ENCODE measurements at regions not wholly inside any gene's neighbourhood (a gene's known extent, or its start where the extent isn't known, plus 50 kb on each side); places are given as distances from the start of the nearest gene placed in this dataset.

DNA sequence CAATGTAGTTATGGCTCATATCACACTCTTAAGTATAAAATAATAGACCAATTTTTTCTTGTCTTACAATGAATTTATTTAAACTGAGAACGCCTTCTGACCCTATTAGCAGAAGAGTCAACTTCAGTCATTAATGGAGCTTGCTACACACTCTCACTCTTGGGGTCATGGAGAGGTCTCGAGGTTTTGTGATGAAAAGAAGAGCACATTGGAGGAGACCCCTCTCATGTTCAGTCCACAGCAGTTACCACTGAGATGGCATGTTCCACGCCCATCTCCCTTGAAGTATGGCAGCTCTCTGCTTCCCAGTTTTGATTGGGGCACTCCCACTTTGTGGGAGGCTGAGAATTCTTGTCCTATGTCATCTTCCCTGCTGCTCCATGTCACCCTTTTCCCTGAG, 266.4 kb downstream of the RPS29 start:
- Histone ChIP-seq H3K36me3 (ENCODE audit: control insufficient read depth, insufficient read depth, low read length) (no peaks in the 10 kb centered on the region), H3K4me3 (ENCODE audit: low read depth, low read length) (no peak overlapping the region), H3K27me3 (ENCODE audit: control insufficient read depth, insufficient read depth, low read length) (no peaks in the 10 kb centered on the region)
- no peak for FAIRE-seq
- TF ChIP-seq, protein P1, sequence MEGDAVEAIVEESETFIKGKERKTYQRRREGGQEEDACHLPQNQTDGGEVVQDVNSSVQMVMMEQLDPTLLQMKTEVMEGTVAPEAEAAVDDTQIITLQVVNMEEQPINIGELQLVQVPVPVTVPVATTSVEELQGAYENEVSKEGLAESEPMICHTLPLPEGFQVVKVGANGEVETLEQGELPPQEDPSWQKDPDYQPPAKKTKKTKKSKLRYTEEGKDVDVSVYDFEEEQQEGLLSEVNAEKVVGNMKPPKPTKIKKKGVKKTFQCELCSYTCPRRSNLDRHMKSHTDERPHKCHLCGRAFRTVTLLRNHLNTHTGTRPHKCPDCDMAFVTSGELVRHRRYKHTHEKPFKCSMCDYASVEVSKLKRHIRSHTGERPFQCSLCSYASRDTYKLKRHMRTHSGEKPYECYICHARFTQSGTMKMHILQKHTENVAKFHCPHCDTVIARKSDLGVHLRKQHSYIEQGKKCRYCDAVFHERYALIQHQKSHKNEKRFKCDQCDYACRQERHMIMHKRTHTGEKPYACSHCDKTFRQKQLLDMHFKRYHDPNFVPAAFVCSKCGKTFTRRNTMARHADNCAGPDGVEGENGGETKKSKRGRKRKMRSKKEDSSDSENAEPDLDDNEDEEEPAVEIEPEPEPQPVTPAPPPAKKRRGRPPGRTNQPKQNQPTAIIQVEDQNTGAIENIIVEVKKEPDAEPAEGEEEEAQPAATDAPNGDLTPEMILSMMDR (IDR thresholded peaks at IDR 0.05; ENCODE audit: insufficient read depth, low read length, severe bottlenecking), result no peak
- no peak for DNase-seq (ENCODE audit: low read depth)

DNA sequence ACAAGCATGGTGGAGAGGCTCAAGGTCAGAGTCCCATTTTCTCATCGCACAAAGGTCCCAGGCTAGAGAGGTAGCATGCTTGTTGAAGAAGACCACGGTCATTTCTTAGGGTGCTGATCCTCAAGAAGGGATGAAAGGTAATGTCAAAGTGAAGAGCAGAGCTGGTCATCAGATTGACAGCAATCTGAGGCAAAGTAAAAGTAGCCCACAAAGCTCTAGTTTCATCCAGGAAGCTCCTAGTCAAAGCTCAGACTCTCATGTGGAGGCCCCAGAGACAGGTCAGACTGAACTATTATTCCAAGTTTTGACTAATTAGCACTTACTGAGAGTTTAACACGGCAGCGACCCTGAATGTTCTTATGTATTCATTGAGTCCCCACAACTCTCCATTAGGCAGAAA, 270.6 kb downstream of the RPS29 start:
- FAIRE-seq, result no peak
- no peak overlapping the region for H3K4me3 ChIP-seq (ENCODE audit: low read depth, low read length)
- TF ChIP-seq, protein P1 (IDR thresholded peaks at IDR 0.05; ENCODE audit: insufficient read depth, low read length, severe bottlenecking), result no peak

DNA sequence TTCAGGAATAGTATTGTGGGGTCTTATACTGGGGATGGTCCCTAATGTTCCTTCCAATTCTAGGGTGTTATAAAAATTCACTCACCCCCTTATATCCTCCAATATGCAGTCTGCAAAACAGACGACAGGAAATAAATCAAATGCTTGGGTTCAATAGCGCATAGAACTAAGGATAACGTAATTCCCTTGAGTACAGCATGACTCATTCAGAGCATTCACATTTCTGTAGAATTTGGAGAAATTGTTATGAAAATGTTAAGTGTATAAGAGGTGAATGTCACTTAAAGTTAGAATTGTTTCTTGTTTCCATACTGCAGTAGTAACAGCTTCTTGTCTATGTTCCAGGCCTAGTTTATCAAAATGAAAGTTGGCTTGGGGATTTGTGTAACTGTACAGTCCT, 271.4 kb downstream of the RPS29 start:
- TF ChIP-seq, protein P1 (IDR thresholded peaks at IDR 0.05; ENCODE audit: insufficient read depth, low read length, severe bottlenecking), result no peak
- FAIRE-seq (no peak), DNase-seq (ENCODE audit: low read depth) (no peak)
- Histone ChIP-seq H3K27me3 (ENCODE audit: control insufficient read depth, insufficient read depth, low read length) (no peaks in the 10 kb centered on the region), H3K4me3 (ENCODE audit: low read depth, low read length) (no peak overlapping the region), H3K36me3 (ENCODE audit: control insufficient read depth, insufficient read depth, low read length) (no peaks in the 10 kb centered on the region)

More for the DNA sequence above, 270.6 kb downstream of the RPS29 start:
- Histone ChIP-seq H3K36me3 (ENCODE audit: control insufficient read depth, insufficient read depth, low read length) (no peaks in the 10 kb centered on the region), H3K27me3 (ENCODE audit: control insufficient read depth, insufficient read depth, low read length) (no peaks in the 10 kb centered on the region)
- DNase-seq (ENCODE audit: low read depth), result no peak

DNA sequence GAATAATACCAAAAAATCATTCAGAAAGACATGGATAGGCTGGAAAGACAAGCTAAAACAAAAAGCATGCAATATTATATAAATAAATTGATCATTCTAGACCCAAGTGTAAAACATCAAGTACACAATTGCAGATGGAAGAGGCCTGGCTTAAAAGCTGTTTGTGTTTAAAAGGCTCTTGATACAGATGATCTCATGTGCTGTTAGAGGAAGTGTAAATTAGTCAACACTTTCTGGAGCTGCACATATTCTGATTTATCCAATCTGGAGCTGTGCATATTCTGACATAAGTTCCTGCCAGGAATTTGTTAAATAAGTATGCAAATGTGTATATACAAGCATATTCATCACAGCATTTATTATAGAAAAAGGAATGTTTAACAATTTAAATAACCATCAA, 273.1 kb downstream of the RPS29 start:
- H3K27me3 ChIP-seq (ENCODE audit: control insufficient read depth, insufficient read depth, low read length), result no peaks in the 10 kb centered on the region
- H3K4me3 ChIP-seq (ENCODE audit: low read depth, low read length), result no peak overlapping the region
- FAIRE-seq, result no peak
- H3K36me3 ChIP-seq (ENCODE audit: control insufficient read depth, insufficient read depth, low read length), result no peaks in the 10 kb centered on the region
- no peak for DNase-seq (ENCODE audit: low read depth)
- TF ChIP-seq, protein P1 (IDR thresholded peaks at IDR 0.05; ENCODE audit: insufficient read depth, low read length, severe bottlenecking), result no peak

- FAIRE-seq (no peak), DNase-seq (ENCODE audit: low read depth) (no peak)
- TF ChIP-seq, protein P1 (IDR thresholded peaks at IDR 0.05; ENCODE audit: insufficient read depth, low read length, severe bottlenecking), result no peak
- Histone ChIP-seq H3K36me3 (ENCODE audit: control insufficient read depth, insufficient read depth, low read length) (no peaks in the 10 kb centered on the region), H3K4me3 (ENCODE audit: low read depth, low read length) (no peak overlapping the region), H3K27me3 (ENCODE audit: control insufficient read depth, insufficient read depth, low read length) (no peaks in the 10 kb centered on the region)
Observed at GRCh38 chr14:49310298-49310697, 275.9 kb downstream of the RPS29 start.

GRCh38 chr14:49306152-49306751, 279.9 kb downstream of the RPS29 start:
- no peaks in the 10 kb centered on the region for H3K36me3 ChIP-seq (ENCODE audit: control insufficient read depth, insufficient read depth, low read length)
- no peaks in the 10 kb centered on the region for H3K27me3 ChIP-seq (ENCODE audit: control insufficient read depth, insufficient read depth, low read length)
- FAIRE-seq (no peak), DNase-seq (ENCODE audit: low read depth) (peak; percentile 33)
- H3K4me3 ChIP-seq (ENCODE audit: low read depth, low read length), result no peak overlapping the region
- TF ChIP-seq, protein P1 (IDR thresholded peaks at IDR 0.05; ENCODE audit: insufficient read depth, low read length, severe bottlenecking), result peak; percentile 39
